Upper lobe of right lung (tissue), 1 donor: ENCODE measurements at regions not wholly inside any gene's neighbourhood (a gene's known extent, or its start where the extent isn't known, plus 50 kb on each side); places are given as distances from the start of the nearest gene placed in this dataset.

Experiments
- ATAC-seq: fragments of 200-7000 bp; cut with Tn5 transposase; one replicate; pipeline ENCODE4 v1.9.1; 2020; ENCODE audit warnings: mild to moderate bottlenecking, moderate library complexity
- DNase-seq: peaks from one replicate; pipeline ENCODE4 v3.0.0-alpha.2; 2020
- H3K27ac ChIP-seq: fragments of 200-600 bp; one replicate; pipeline ENCODE4 v1.8.0; 2022
- H3K27me3 ChIP-seq: fragments of 200-600 bp; one replicate; pipeline ENCODE4 v1.8.0; 2022; ENCODE audit warnings: mild to moderate bottlenecking
- H3K36me3 ChIP-seq: fragments of 200-600 bp; one replicate; pipeline ENCODE4 v1.8.0; 2022
- H3K4me1 ChIP-seq: fragments of 200-600 bp; one replicate; pipeline ENCODE4 v1.8.0; 2022
- H3K4me3 ChIP-seq: fragments of 200-600 bp; one replicate; pipeline ENCODE4 v1.8.0; 2022; ENCODE audit warnings: mild to moderate bottlenecking
- H3K9me3 ChIP-seq: fragments of 200-600 bp; one replicate; pipeline ENCODE4 v1.8.0; 2022
- CTCF ChIP-seq: fragments of 200-600 bp; IDR thresholded peaks from one replicate; pipeline ENCODE4 v1.8.0; 2022; ENCODE audit warnings: antibody characterized with exemption
- intact Hi-C: fragments of 100-400 bp; cut with DNase I; formaldehyde crosslinking; loops from one replicate; pipeline ENCODE4 v1.11.0; 2022
- donor health status: DM: no; HTN: yes; CAD: no; lungs with severe emphysema.

- H3K4me1 ChIP-seq: no peaks in the 10 kb centered on the region
- DNase-seq (no peak), ATAC-seq (no peak)
- no peak for TF ChIP-seq CTCF
- no peak overlapping the region for H3K27ac ChIP-seq
- intact Hi-C loops: no loop called here
- no peaks in the 10 kb centered on the region for H3K36me3 ChIP-seq
- H3K4me3 ChIP-seq: no peak overlapping the region
- H3K9me3 ChIP-seq: no peaks in the 10 kb centered on the region
- no peaks in the 10 kb centered on the region for H3K27me3 ChIP-seq
Observed at GRCh38 chr22:34592123-34592740, 473.7 kb upstream of the ISX start.

- TF ChIP-seq CTCF: no peak
- H3K36me3 ChIP-seq: no peaks in the 10 kb centered on the region
- no peaks in the 10 kb centered on the region for H3K9me3 ChIP-seq
- intact Hi-C loops: no loop called here
- DNase-seq (no peak), ATAC-seq (no peak)
- H3K27ac ChIP-seq: no peak overlapping the region
- no peak overlapping the region for H3K4me3 ChIP-seq
- H3K4me1 ChIP-seq: no peaks in the 10 kb centered on the region
- H3K27me3 ChIP-seq: no peaks in the 10 kb centered on the region
Observed at GRCh38 chr22:34599567-34599966, 466.4 kb upstream of the ISX start.

GRCh38 chr22:34604312-34604711 is 461.6 kb upstream of the ISX start:
- Histone ChIP-seq H3K27me3 (no peaks in the 10 kb centered on the region), H3K36me3 (no peaks in the 10 kb centered on the region), H3K27ac (no peak overlapping the region), H3K4me3 (no peak overlapping the region), H3K9me3 (no peaks in the 10 kb centered on the region), H3K4me1 (no peaks in the 10 kb centered on the region)
- DNase-seq: no peak
- ATAC-seq: no peak
- no peak for TF ChIP-seq CTCF
- intact Hi-C loops: no loop called here

GRCh38 chr22:34608106-34608505 is 457.9 kb upstream of the ISX start:
- ATAC-seq (no peak), DNase-seq (no peak)
- Histone ChIP-seq H3K27ac (no peak overlapping the region), H3K4me3 (no peak overlapping the region), H3K4me1 (no peaks in the 10 kb centered on the region), H3K36me3 (no peaks in the 10 kb centered on the region), H3K27me3 (no peaks in the 10 kb centered on the region), H3K9me3 (no peaks in the 10 kb centered on the region)
- intact Hi-C loops: no loop called here
- no peak for TF ChIP-seq CTCF

GRCh38 chr22:34608540-34609115 is 457.3 kb upstream of the ISX start:
- no peaks in the 10 kb centered on the region for H3K36me3 ChIP-seq
- no peaks in the 10 kb centered on the region for H3K4me1 ChIP-seq
- H3K27me3 ChIP-seq: no peaks in the 10 kb centered on the region
- no peak for DNase-seq
- no peak for TF ChIP-seq CTCF
- no peaks in the 10 kb centered on the region for H3K9me3 ChIP-seq
- no peak for ATAC-seq
- no peak overlapping the region for H3K4me3 ChIP-seq
- no peak overlapping the region for H3K27ac ChIP-seq
- intact Hi-C loops: no loop called here

- no peaks in the 10 kb centered on the region for H3K27me3 ChIP-seq
- no peaks in the 10 kb centered on the region for H3K36me3 ChIP-seq
- no peak for ATAC-seq
- no peak for TF ChIP-seq CTCF
- DNase-seq: no peak
- H3K27ac ChIP-seq: no peak overlapping the region
- intact Hi-C loops: no loop called here
- H3K4me3 ChIP-seq: no peak overlapping the region
- no peaks in the 10 kb centered on the region for H3K9me3 ChIP-seq
- H3K4me1 ChIP-seq: no peaks in the 10 kb centered on the region
Observed at GRCh38 chr22:34609646-34610045, 456.3 kb upstream of the ISX start.
